Epidermal melanocyte (primary cell): ENCODE measurements at regions not wholly inside any gene's neighbourhood (a gene's known extent, or its start where the extent isn't known, plus 50 kb on each side); places are given as distances from the start of the nearest gene placed in this dataset.
"Not testable (repeated sequence)": the region's sequence is repeated elsewhere in the genome, so short reads cannot be mapped to it uniquely, and the experiment has no call there.

Source experiments
- DNase-seq: peaks from one replicate; pipeline ENCODE4 v3.0.0; 2011; ENCODE audit warnings: low spot score; ENCODE audit not compliant: insufficient read length

DNA sequence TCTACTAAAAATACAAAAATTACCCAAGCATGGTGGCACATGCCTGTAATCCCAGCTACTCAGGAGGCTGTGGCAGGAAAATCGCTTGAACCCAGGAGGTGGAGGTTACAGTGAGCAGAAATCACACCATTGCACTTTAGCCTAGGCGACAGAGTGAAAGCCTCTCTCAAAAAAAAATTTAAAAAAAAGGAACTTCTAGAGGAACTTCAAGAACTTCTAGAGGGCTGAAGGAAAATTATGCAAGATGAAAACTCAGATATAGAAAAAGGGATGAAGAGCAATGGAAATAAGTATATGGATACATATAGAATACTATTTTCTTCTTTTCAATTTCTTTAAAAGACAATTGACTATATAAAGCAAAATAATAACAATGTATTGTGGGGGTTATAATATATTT is 51.2 kb upstream of the PRR5 start:
- DNase-seq = no peak

- DNase-seq = peak; percentile 57
These were observed 53.0 kb upstream of the PRR5 start for GRCh38 chr22:44648821-44649565.

GRCh38 chr22:44648085-44648820 is 53.8 kb upstream of the PRR5 start:
- no peak for DNase-seq

DNA sequence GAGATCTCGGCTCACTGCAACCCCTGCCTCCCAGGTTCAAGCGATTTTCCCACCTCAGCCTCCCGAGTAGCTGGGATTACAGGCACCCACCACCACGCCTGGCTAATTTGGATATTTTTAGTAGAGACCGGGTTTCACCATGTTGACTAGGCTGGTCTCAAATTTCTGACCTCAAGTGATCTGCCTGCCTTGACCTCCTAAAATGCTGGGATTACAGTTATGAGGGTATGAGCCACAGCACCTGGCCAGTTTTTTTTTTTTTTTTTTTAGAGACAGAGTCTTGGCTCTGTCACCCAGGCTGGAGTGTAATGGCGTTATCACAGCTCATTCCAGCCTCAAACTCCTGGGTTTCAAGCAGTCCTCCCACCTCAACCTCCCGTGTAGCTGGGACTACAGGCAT is 54.9 kb upstream of the PRR5 start:
- DNase-seq = no peak

GRCh38 chr22:44646668-44647067 is 55.3 kb upstream of the PRR5 start:
- DNase-seq = no peak

GRCh38 chr22:44646141-44646540 is 55.9 kb upstream of the PRR5 start:
- no peak for DNase-seq

DNA sequence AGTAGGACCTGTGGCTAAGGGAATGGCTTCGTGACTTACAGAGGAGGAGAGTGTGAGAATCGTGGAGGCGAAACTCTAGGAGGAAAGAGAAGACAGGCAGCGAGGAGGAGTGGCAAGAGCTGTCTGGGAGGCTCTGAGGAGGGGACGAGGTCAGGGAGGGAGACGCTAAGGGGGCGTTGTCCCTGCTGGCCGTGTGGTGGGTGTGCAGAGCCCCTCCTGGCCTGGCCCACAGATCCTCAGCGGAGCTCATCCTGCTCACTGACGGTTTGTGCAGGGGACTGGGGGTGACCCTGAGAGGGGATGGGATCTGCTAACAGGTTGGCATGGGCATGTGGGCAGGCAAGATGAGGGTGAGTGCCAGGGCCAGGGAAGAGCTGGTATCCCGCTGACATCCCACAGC is 56.5 kb upstream of the PRR5 start:
- no peak for DNase-seq

GRCh38 chr22:44645083-44645482 is 56.9 kb upstream of the PRR5 start:
- DNase-seq = no peak

- not testable (repeated sequence) for DNase-seq
These were observed 58.4 kb upstream of the PRR5 start for GRCh38 chr22:44643526-44644101.

DNA sequence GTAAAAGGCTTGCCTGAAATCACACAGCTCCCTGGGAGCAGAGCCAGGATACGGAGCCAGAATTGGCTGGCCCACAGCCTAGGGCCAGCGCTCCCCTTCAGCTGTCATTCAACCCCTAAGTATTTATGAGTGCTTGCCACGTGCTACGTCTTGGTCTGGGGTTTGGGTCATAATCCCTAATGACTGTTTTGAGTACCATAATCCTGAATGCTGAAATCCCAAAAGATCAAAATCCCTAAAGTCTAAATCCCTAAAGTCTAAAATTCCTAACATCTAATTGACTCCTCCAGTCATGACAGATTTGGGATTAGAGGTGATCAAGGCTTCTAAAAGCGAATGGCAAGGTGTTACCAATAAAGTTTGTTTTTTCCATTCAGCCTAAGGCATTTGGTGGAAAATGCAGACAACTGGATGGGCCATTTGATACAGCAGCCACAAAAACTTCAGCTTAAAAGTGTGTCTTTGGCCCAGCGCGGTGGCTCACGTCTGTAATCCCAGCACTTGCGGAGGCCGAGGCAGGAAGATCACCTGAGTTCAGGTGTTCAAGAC is 59.8 kb upstream of the PRR5 start:
- no peak for DNase-seq

DNA sequence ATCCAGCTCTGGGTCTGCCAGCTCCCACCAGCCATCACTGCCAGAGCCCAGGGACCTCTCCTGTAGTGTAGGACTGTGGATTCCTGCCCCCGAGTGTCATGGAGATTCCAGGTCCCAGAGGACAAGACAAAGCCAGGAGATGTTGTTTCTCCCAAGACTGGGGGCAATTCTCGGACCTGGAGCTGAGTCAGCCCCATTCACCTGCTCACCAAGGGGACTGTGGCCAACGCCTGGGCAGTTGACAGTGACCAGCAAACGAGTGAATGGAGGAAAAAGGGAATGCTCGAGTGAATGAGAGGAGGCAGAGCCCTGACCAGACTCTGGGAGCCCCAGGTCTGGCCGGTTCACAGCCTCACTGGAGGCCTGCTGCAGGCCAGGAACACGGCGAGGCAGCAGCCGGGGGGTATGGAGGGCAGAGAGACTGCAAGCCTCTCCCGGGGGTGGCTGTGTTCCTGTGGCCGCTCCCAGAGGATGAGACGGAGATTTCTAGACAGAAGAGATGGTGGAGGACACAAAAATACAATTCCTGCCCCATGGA is 61.3 kb upstream of the PRR5 start:
- no peak for DNase-seq

GRCh38 chr22:44639891-44640617 is 62.0 kb upstream of the PRR5 start:
- no peak for DNase-seq

GRCh38 chr22:44638971-44639760 is 62.8 kb upstream of the PRR5 start:
- DNase-seq = peak; percentile 32

DNA sequence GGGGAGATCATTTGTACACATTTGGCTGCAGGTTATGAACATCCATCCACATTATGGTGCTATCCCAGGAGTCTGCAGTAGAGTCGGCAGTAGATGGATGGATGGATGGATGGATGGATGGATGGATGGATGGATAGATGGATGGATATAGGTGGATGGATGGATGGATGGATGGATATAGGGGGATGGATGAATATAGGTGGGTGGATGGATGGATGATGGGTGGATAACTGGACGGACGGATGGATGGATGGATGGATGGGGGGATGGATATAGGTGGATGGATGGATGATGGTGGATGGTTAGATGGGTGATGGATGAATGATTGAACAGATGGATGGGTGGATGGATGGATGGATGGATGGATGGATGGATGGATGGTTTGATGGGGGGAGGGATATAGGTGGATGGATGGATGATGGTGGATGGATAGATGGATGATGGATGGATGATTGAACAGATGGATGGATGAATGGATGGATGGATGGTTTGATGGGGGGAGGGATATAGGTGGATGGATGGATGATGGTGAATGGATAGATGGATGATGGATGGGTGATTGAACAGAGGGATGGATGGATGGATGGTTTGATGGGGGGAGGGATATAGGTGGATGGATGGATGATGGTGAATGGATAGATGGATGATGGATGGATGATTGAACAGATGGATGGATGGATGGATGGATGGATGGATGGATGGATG is 65.3 kb upstream of the PRR5 start:
- not testable (repeated sequence) for DNase-seq

DNA sequence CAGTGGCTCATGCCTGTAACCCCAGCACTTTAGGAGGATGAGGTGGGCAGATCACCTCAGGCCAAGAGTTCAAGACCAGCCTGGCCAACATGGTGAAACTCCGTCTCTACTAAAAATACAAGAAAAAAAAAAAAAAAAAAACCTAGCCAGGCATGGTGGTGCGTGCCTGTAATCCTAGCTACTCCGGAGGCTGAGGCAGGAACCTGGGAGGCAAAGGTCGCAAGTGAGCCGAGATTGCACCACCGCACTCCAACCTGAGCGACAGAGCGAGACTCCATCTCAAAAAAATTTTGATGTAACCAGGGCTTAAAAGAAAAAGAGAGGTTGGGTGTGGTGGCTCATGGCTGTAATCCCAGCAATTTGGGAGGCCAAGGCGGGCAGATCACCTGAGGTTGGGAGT is 66.4 kb upstream of the PRR5 start:
- not testable (repeated sequence) for DNase-seq

GRCh38 chr22:44634426-44635321 is 67.3 kb upstream of the PRR5 start:
- DNase-seq = no peak

DNA sequence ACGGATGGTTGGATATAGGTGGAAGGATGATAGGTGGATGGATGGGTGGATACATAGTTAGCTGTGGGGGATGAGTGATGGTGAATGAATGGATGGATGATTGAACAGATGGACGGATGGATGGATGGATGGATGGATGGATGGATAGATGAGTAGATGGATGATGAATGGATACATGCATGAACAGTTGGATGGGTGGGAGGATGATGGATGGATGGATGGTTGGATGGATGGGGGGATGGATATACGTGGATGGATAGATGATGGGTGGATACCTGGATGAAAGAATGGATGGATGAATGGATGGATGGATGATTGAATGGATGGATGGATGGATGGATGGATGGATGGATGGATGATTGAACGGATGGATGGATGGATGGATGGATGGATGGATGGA is 68.4 kb upstream of the PRR5 start:
- DNase-seq = no peak

DNA sequence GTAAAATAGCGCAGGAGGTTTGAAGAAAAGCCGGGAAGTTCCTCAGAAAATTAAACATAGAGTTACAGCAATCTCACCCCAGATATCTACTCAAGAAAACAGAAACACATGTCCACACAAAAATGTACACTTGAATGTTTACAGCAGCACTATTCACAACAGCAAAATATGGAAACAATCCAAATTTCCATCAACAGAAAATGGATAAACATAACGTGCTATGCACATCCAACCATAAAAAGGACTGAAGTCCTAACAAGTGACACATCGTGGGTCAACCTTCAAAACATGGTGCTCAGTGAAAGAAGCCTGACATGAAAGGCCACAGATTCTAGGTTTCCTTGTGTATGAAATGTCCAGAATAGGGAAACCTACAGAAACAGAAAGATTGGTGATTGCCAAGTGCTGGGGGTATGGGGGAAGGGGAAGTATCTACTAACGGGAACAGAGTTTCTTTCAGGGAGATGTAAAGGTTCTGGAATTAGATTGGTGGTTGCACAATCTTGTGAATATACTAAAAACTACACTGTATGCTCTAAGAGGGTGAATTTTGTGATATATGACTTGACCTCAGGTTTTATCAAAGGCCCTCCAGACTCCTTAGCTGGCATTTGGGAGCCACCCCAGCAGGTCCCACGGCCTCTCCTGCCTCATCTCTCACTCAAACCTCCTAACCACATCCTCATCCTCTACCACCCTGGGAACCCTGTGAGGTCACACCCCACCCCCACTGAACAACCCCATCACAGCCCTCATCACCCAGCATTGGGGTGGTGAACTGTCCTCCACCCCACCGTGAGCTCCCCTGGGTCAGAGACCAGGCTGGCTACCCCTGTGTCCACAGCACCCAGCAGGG is 69.2 kb upstream of the PRR5 start:
- DNase-seq = no peak
